ENCODE measurements at regions not wholly inside any gene's neighbourhood (a gene's known extent, or its start where the extent isn't known, plus 50 kb on each side); places are given as distances from the start of the nearest gene placed in this dataset.
"Not testable (repeated sequence)": the region's sequence is repeated elsewhere in the genome, so short reads cannot be mapped to it uniquely, and the experiment has no call there.

DNA sequence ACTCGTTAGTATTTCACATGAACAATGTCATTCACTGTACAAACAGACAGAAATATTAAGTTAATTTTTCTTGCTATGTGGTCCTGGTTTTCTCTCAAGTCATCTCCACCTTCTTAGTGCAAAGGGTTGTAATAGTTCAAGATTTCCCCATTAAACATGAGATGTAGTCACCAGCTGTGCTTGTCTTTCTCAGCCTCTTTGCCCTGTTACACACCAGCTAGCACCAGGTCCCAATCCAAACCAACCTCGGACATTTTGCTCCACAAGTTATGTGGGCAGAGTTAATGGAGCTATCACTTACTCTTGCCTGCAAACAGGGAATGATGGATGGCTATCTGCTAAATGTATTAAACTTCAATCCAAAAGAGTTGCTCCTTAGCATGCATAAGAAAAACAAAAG, 328.1 kb downstream of the TLE1 start:
- DNase-seq (ENCODE audit: low read depth), result no peak

DNA sequence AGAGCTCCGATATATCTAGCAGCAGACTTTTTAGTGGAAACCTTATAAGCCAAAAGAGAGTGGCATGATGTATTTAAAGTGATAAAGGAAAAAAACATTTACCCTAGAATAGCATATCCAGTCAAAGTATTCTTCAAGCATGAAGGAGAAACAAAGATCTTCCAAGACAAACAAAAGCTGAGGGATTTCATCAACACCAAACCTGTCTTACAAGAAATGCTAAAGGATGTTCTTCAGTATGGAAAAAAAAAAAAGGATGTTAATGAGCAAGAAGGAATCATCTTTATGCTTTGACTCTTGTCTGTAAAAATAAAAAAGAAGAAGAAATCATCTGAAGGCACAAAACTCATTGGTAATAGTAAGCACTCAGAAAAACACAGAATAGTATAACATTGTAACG, 338.2 kb downstream of the TLE1 start:
- DNase-seq (ENCODE audit: low read depth), result no peak

DNA sequence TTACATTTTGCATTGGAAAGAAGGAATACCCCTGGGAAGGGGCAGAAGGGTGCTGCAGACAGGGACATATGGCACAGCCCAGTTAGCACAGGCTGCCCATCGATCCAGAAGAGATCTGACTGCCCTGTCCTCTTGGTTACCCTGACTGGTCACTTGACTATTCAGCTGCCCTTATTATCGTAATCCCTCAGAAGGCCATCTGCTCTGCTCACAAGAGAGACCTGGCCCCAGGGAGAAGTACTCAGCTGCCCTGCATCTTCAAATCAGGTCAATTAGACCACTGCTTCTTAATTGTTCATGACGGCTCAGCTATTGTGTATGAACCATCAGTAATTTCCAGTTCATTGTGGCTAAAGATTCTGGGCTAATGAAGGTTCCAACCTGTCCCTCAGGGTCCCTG, 345.0 kb downstream of the TLE1 start:
- no peak for DNase-seq (ENCODE audit: low read depth)

DNA sequence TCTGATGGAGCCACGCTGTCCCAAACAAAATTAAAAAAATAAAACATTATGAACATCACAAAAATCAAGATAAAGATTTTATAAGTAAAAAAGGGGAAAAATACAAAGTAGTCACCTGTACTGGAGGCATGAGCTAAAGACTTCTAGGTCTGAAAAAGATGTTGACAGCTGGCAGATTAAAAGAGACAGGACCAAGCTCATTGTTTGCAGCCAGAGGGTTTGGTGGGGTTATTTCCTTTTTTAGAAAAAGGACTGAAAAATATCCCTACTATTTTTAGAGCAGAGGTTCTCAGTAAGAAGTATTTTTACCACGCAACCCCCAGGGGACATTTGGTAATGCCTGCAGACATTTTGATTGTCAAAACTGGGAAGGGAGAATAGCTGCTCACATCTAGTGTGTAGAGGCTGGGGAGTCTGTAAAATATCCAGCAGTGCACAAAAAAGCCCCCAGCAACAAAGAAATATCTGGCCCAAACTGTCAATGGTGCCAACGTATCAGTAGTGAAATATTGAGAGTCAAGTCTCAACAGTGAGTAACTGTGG, 353.4 kb downstream of the TLE1 start:
- no peak for DNase-seq (ENCODE audit: low read depth)

DNA sequence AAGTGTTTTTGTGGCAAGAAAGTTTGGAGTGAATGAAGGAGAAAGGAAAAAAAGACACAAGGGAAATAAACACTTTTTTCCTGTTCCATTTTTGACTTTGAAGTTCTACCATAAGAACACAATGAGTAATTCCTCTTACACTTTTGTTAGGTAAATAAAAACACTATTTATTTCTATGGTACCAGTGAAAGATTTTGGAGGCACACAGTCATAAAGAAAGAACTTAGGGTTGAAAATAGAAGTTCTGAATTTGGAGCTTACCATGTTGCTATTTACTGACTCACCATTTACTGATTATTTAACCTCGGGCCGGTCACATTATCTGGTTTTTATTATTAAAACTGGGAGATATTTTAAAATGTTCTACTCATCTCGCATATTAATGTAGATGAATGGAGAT, 367.8 kb downstream of the TLE1 start:
- no peak for DNase-seq (ENCODE audit: low read depth)

DNA sequence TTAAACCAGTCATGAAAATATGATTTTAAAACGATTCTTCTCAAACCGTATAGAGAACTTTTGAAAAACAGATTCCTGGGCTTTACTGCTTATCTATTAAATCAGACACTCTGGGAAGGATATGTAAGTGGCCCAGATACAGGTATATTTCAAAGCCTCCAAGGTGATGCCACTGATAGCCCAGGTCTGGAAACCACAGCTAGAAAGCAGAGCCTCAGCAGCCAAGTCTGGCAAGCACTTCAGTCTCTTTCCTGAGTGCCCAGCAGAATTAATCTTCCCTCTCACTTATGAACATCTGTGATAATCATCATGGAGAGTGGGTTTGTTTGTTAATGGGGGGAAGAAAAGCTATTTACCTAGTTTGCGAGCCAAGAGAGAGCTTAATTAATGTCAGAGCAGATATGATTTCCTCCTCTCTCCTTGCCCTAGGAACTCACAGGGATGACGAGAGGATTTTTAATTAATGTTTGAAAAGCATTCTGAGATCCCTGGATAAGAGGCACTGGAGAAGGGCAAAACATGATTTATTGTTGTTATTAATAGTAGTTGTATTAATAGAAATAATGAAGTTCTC, 368.4 kb downstream of the TLE1 start:
- DNase-seq (ENCODE audit: low read depth), result no peak

DNA sequence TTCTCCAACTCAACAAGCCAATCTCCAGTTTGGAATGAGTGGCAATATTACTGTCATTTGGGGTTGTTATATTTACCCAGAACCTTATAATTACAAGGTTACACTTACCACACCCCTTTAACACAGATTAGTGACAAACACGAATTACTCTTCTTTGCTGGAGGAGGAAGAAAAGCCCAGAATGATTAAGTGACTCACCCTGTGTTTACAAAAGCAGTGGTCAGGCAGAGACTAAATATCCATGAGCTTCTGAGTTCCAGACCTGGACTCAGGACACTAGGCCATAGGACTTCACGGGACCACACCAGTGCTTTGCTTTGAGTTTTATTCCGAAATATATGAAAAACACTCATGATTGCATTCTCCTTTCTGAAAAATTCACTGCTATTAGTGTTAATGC, 370.8 kb downstream of the TLE1 start:
- no peak for DNase-seq (ENCODE audit: low read depth)

DNA sequence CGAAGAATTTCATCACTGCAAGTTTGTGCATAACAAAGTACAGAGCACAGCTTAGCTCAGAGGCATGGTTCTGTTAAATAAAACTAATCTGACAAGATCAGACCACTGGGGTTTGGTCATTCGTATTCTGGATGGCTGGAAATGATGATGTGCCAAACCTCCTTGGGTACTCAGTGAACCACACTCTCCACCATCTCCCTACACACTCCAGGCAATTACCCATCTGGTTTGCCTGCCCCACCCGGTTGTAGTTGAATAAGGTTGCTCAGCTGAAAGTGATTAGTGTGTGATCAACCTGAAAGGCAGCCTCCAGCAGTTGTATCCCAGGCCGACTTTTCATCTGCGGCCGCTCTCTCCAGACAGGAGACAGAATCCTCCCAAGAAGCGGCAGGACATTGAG, 371.4 kb downstream of the TLE1 start:
- no peak for DNase-seq (ENCODE audit: low read depth)

DNA sequence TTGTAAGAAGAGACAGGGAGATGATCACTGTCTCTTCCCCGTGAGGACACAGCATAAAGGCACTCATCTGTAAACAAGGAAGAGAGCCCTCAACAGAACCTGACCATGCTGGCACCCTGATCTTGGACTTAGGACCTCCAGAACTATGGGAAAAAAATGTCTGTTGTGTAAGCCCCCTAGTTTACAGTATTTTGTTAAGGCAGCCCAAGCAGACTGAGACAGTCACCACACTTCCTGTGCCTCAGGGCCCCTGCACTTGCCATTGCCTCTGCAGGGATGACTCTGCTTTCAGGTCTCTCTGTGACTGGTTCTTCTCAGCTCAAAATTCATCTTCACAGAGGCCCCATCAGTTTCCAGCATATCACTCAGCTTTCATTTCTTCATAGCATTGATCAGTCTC, 372.1 kb downstream of the TLE1 start:
- DNase-seq (ENCODE audit: low read depth), result no peak

DNA sequence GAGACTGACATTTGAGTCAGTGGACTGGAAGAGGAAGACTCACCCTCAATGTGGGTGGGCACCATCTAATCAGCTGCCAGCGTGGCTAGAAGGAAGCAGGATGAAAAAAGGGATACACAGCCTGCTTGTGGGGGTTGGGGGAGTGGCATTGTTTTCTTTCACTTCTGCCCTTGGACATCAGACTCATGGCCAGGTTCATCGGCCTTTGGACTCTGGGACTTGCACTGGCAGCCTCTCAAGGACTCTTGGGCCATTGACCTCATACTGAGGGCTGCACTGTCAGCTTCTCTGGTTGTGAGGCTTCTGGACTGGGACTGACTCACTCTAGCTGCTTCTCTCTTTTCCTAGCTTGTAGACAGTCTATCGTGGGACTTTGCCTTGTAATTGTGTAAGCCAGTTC, 374.9 kb downstream of the TLE1 start:
- DNase-seq (ENCODE audit: low read depth), result no peak

DNA sequence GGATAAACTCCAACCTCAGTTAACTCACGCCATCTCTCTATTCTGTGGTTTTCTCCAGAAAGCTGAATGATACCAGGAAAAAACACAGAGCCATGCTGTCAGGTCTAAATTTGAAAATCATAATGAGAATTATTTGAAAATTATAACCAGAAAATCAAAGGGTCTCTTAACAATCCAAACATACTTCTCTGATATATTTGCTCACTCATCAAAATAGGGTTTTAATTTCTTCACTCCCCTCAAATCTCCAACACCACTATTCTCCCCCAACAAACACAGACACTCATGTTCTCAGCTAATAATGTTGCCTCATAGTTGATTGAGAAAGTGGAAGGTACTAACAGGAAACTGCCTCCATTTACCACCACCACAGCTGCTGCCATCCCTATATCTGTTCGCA, 375.5 kb downstream of the TLE1 start:
- no peak for DNase-seq (ENCODE audit: low read depth)

DNA sequence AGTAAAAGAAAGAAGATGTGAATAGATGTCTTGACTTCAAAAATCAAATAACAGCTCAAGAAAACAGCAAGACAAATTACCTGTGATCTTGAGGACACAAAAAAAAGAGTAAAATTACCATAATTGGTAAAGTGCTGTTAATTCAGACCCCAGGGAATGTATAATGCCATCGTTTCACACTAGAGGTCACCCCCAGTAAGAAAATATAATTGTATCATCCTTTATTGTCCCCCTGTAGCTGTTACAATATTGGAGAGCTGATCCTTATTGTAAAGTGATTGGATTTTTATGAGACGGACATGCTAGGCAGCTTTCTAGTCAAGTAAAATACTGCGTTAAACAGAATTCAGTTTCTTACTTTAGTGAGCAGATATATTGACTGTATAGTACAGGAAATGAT, 377.0 kb downstream of the TLE1 start:
- DNase-seq (ENCODE audit: low read depth), result no peak

DNA sequence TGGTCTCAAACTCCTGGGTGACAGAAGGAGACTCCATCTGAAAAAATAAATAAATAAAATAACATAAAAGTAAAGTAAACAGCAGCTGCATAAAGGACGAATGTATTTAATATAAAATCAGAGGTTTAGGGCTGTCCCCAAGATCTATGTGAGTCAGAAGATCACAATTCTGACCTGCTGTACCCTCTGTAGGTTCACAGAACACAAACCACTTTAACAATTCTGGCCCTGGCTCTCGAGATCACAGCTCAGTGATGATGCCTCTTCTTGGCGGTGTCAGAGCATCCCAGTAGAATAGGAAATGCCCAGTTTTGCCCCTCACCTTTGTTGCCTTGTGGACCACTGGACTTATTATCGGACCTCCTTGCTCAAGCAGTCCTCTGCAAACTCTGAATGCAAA, 380.9 kb downstream of the TLE1 start:
- no peak for DNase-seq (ENCODE audit: low read depth)

DNA sequence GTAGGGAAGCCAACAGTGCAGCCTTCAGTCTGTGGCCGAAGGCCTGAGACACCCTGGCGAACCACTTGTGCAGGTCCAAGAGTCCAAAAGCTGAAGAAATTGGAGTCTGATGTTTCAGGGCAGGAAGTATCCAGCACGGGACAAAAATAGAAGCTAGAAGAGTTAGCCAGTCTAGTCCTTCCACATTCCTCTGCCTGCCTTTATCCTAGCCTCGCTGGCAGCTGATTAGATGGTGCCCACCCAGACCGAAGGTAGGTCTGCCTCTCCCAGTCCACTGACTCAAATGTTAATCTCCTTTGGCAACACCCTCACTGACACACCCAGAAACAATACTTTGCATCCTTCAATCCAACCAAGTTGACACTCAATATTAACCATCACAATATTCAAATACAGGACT, 381.6 kb downstream of the TLE1 start:
- DNase-seq (ENCODE audit: low read depth), result not testable (repeated sequence)

DNA sequence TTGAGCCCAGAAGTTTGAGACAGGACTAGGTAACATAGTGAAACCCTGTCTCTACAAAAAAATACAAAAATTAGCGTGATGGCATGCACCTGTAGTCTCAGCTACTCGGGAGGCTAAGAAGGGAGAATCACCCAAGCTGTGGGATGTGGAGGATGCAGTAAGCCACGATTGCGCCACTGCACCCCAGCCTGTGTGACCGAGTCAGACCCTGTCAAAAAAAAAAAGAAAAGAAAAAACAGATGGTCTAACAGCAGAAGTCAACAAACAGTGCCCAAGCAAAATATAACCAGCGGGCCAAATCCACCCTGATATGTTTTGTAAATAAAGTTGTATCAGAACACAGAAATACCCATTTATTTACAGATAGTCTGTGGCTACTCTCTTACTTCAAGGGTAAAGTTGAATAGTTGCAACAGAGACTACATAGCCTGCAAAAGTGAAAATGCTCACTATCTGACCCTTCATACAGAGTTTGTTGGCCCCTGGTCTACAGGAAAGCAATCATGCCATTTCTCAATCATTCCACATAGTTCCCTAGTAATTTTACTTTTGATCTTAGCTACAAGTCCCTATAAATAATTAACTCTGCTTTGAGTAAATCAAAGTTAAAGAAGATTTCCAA, 383.7 kb downstream of the TLE1 start:
- no peak for DNase-seq (ENCODE audit: low read depth)

DNA sequence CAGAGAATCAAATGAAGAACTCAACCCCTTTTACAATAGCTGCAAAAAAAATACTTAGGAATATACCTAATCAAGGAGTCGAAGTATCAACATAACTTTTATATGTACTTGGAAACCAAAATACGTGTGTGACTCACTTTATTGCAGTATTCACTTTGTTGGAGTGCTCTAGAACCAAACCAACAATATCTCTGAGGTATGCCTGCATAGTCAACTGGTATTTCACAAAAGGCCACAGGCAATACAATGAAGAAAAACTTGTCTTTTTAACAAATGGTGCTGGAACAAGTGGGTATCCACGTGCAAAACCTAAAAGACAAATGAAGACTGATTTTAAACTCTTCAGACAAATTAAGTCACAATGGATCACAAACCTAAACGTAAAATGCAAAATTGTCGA, 385.7 kb downstream of the TLE1 start:
- DNase-seq (ENCODE audit: low read depth), result no peak

DNA sequence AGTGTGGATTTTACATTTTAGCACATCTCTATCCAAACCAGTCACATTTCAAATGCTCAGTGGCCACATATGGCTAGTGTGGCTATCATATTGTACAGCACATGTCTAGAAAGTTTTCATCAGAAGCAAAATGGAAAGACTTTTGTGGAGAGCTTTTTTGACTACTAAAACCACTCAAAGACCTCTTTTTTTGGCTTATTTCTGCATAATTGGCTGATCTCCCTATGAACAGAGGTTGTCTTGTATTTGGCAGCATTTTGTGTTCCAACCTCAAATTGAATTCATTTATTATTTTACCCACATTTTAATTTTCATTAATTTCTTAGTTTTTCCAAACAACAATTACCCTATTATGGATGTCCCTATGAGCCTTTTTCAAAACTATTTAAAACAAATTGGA, 395.7 kb downstream of the TLE1 start:
- no peak for DNase-seq (ENCODE audit: low read depth)

DNA sequence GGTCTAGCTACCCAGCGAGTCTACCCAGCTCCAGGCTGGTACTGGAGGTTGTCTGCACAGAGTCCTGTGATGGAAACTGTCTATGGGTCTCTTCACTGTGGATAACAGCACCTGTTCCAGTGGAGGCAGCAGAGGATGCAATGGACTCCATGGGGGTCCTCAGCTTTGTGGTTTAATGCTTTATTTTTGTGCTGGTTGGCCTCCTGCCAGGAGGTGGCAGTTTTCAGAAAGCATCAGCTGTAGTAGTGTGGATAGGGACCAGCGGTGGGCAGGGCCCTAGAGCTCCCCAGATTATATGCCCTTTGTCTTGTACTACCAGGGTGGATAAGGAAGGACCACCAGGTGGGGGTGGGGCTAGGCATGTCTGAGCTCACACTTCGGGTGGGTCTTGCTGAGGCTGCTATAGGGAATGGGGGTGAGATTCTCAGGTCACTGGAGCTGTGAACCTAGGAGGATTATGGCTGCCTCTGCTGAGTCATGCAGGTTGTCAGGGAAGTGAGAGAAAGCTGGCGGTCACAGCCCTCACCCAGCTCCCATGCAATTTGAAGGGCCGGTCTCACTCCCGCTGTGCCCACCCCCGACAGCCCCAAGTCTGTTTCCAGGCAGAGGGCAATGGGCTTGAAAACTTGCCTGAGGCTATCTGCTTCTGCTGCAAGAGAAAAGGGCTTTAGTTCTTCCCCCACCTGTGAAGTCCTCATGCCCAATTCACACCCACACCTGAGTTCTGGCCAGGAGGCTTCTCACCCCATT, 397.1 kb downstream of the TLE1 start:
- DNase-seq (ENCODE audit: low read depth), result no peak

DNA sequence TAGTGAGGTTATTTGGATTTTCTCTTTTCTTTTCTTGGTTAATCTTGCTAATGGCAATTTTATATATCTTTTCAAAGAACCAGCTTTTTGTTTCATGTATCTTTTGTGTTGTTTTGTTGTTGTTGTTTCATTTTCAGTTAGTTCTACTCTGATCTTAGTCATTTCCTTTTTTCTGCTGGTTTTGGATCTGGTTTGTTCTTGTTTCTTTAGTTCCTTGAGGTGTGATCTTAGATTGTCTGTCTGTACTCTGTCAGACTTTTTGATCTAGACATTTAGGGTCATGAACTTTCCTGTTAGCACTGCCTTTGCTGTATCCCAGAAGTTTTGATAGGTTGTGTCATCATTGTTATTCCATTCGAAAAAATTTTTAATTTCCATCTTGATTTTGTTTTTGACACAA, 399.7 kb downstream of the TLE1 start:
- DNase-seq (ENCODE audit: low read depth), result no peak

DNA sequence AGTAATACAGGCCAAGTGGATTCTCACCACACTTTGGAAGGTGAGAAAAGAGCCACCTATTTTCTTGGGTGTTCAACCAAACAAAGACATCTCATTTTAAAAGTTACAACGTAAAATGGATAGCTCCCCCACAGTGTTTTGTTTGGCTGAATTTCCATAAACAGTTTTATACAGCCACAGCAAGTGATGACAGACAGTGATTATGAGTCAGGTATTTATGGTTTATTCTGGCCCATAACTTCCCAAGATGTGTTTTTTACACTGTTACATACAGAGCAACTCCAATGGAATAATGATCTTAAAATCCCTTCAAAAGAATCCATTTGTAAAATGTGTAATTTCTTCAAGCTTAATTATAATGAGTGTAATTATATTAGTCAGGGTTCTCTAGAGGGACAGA, 421.3 kb downstream of the TLE1 start:
- DNase-seq (ENCODE audit: low read depth), result no peak

DNA sequence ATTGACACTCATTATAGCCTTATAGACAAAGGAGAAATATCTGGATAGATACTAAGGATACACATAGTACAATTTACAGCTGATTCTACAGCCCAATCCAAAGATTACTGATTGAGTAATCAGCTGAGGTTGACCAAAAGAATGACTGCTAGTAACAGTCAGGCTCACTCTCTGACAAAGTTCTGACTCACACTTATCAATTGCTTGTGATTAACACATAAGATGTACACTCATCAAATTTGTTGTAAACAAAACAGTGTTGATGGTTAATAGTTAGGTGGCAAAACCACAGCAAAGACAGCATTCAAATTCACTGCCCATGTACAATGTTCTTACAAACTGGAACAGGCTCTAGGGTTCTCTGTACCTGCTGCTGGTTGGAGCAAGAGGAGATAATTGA, 422.7 kb downstream of the TLE1 start:
- DNase-seq (ENCODE audit: low read depth), result no peak

DNA sequence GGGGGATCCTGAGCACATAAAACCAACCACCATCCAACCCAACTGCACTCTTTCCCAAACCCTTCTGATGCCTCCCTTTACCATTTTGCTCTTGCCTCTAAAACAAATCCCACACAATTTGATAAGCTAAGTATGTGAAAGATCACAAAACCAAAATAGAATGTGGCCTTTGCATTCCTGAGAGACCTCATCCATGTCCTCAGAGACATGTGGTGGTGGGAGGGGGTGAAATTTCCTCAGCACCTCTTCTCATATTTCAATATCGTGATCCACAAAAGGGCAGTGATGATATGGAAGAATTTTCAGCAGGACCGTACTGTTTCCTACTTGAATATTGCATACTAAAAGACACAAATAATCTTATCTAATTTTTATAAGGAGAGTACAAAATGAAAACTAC, 423.3 kb downstream of the TLE1 start:
- no peak for DNase-seq (ENCODE audit: low read depth)

DNA sequence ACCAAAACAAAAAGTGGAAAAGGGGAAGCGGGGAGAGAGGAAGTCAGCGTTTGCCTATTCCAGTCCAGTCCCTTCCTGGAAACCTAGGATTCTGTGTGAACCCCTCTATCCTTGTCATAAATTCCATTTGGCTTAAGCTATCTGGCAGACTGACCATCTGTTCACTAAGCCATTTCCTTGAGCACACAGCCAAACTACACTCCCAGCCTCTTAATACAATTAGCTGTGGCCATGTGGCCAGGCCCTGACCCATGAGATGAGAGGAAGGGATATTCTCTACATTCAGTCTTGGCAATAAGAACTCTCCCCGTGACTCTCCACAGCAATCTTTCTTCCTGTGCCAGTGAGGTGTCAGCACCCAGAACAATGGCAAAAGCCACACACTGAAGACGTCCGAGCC, 424.8 kb downstream of the TLE1 start:
- peak; percentile 45 for DNase-seq (ENCODE audit: low read depth)

Measured in forelimb muscle (tissue), 1 donor.